HCT116 (cell line): ENCODE measurements at regions not wholly inside any gene's neighbourhood (a gene's known extent, or its start where the extent isn't known, plus 50 kb on each side); places are given as distances from the start of the nearest gene placed in this dataset.

Experiments
- CEBPB ChIP-seq: IDR thresholded peaks from 2 replicates; pipeline ENCODE4 v1.6.1; 2012; ENCODE audit warnings: low read depth
- EGR1 ChIP-seq: IDR thresholded peaks from 2 replicates; pipeline ENCODE4 v1.6.1; 2012; ENCODE audit warnings: low read depth
- POLR2A ChIP-seq: IDR thresholded peaks from 2 replicates; pipeline ENCODE4 v1.7.0; 2011; ENCODE audit warnings: borderline replicate concordance; ENCODE audit not compliant: insufficient read depth, insufficient read length; ENCODE audit errors: extremely low read depth
- ZFX ChIP-seq: fragments of 450-650 bp; IDR thresholded peaks from 2 replicates; pipeline ENCODE4 v1.6.1; 2017
- TF ChIP-seq, protein P1 (sequence below), 3 experiments: fragments of 200-600 bp in 1 of 3; sonication (generic) in 1 of 3; IDR thresholded peaks in 2 of 3; conservative IDR thresholded peaks in 1 of 3; 2 replicates each; pipeline ENCODE4 v1.5.1; 2012 to 2017; ENCODE audit warnings: low read depth in 2 of 3, low read length in 2 of 3, antibody characterized with exemption in 1 of 3, borderline replicate concordance in 1 of 3, control low read depth in 1 of 3, mild to moderate bottlenecking in 1 of 3, mixed read lengths in 1 of 3, mixed run types in 1 of 3, moderate library complexity in 1 of 3; ENCODE audit not compliant: insufficient read depth in 1 of 3

- TF ChIP-seq ZFX (no peak), CEBPB (no peak), EGR1 (no peak), POLR2A (no peak)
- TF ChIP-seq, protein P1, sequence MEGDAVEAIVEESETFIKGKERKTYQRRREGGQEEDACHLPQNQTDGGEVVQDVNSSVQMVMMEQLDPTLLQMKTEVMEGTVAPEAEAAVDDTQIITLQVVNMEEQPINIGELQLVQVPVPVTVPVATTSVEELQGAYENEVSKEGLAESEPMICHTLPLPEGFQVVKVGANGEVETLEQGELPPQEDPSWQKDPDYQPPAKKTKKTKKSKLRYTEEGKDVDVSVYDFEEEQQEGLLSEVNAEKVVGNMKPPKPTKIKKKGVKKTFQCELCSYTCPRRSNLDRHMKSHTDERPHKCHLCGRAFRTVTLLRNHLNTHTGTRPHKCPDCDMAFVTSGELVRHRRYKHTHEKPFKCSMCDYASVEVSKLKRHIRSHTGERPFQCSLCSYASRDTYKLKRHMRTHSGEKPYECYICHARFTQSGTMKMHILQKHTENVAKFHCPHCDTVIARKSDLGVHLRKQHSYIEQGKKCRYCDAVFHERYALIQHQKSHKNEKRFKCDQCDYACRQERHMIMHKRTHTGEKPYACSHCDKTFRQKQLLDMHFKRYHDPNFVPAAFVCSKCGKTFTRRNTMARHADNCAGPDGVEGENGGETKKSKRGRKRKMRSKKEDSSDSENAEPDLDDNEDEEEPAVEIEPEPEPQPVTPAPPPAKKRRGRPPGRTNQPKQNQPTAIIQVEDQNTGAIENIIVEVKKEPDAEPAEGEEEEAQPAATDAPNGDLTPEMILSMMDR (IDR thresholded peaks at IDR 0.05 in 2 of 3, conservative IDR thresholded peaks at IDR 0.05 in 1 of 3; ENCODE audit: borderline replicate concordance in 1 of 3, insufficient read depth in 1 of 3, low read depth in 2 of 3, low read length in 2 of 3): no peak
These were observed 443.3 kb downstream of the MN1 start for GRCh38 chr22:27358096-27358870.
